ENCODE measurements at regions not wholly inside any gene's neighbourhood (a gene's known extent, or its start where the extent isn't known, plus 50 kb on each side); places are given as distances from the start of the nearest gene placed in this dataset.

GRCh38 chr17:36715951-36716350, 114.6 kb downstream of the MRM1 start:
- no peak overlapping the region for H3K27ac ChIP-seq
- intact Hi-C loops (cut with DNase I), result no loop called here
- no peak for TF ChIP-seq CTCF (IDR thresholded peaks at IDR 0.05)
- no peak for TF ChIP-seq POLR2A (IDR thresholded peaks at IDR 0.05)
- no peak for TF ChIP-seq EP300 (IDR thresholded peaks at IDR 0.05)
- no peak for TF ChIP-seq POLR2AphosphoS5 (IDR thresholded peaks at IDR 0.05)
- no peaks in the 10 kb centered on the region for H3K9me3 ChIP-seq
- H3K36me3 ChIP-seq, result no peaks in the 10 kb centered on the region
- 93 to 94% methylated on average over 7 of the region's 7 CpGs for WGBS, 2 donors
- peaks cover 0 to 14% (median 0%) of the 10 kb centered on the region in 3 donors for H3K27me3 ChIP-seq
- H3K4me3 ChIP-seq, result no peak overlapping the region
- DNase-seq, result no peak
- H3K4me1 ChIP-seq, result no peaks in the 10 kb centered on the region

GRCh38 chr17:36717088-36717487, 115.7 kb downstream of the MRM1 start:
- Histone ChIP-seq H3K27me3 (peaks cover 0 to 14% (median 0%) of the 10 kb centered on the region in 3 donors), H3K4me1 (peaks cover 0 to 9% (median 5%) of the 10 kb centered on the region in 4 donors), H3K9me3 (no peaks in the 10 kb centered on the region), H3K4me3 (no peak overlapping the region), H3K36me3 (no peaks in the 10 kb centered on the region), H3K27ac (no peak overlapping the region)
- intact Hi-C loops (cut with DNase I), result no loop called here
- WGBS, 2 donors, result 84 to 87% methylated on average over 3 of the region's 3 CpGs
- TF ChIP-seq EP300 (IDR thresholded peaks at IDR 0.05), result no peak
- TF ChIP-seq POLR2A (IDR thresholded peaks at IDR 0.05), result no peak
- no peak for TF ChIP-seq POLR2AphosphoS5 (IDR thresholded peaks at IDR 0.05)
- no peak for TF ChIP-seq CTCF (IDR thresholded peaks at IDR 0.05)
- no peak for DNase-seq

- H3K4me3 ChIP-seq, result no peak overlapping the region
- H3K36me3 ChIP-seq, result no peaks in the 10 kb centered on the region
- 22 to 63% methylated on average over 4 of the region's 4 CpGs for WGBS, 2 donors
- H3K4me1 ChIP-seq, result peaks cover 0 to 18% (median 13%) of the 10 kb centered on the region in 4 donors
- no peak for DNase-seq
- intact Hi-C loops (cut with DNase I), result no loop called here
- H3K9me3 ChIP-seq, result no peaks in the 10 kb centered on the region
- TF ChIP-seq CTCF (IDR thresholded peaks at IDR 0.05) (no peak), POLR2AphosphoS5 (IDR thresholded peaks at IDR 0.05) (no peak), EP300 (IDR thresholded peaks at IDR 0.05) (no peak)
- peaks cover 0 to 5% (median 0%) of the 10 kb centered on the region in 3 donors for H3K27me3 ChIP-seq
- H3K27ac ChIP-seq, result no peak overlapping the region
Measured at GRCh38 chr17:36720131-36720530, 118.7 kb downstream of the MRM1 start.

GRCh38 chr17:36721560-36722120, 120.3 kb downstream of the MRM1 start:
- WGBS, 2 donors, result 7 to 12% methylated on average over 8 of the region's 8 CpGs
- Histone ChIP-seq H3K36me3 (no peaks in the 10 kb centered on the region), H3K27ac (peak overlapping the region in 3 of 4 donors; percentile 49 to 61 (median 57)), H3K4me3 (peak overlapping the region in 3 of 4 donors; percentile 45 to 57 (median 49)), H3K9me3 (no peaks in the 10 kb centered on the region), H3K27me3 (no peaks in the 10 kb centered on the region), H3K4me1 (peaks cover 0 to 18% (median 13%) of the 10 kb centered on the region in 4 donors)
- no peak for DNase-seq
- TF ChIP-seq POLR2A (IDR thresholded peaks at IDR 0.05), result no peak
- no peak for TF ChIP-seq POLR2AphosphoS5 (IDR thresholded peaks at IDR 0.05)
- no peak for TF ChIP-seq EP300 (IDR thresholded peaks at IDR 0.05)
- no peak for TF ChIP-seq CTCF (IDR thresholded peaks at IDR 0.05)
- intact Hi-C loops (cut with DNase I), result no loop called here
